HEK293 (cell line): ENCODE measurements at regions not wholly inside any gene's neighbourhood (a gene's known extent, or its start where the extent isn't known, plus 50 kb on each side); places are given as distances from the start of the nearest gene placed in this dataset.

ENCODE experiments used
- CTCF ChIA-PET: fragments of 350-600 bp; formaldehyde crosslinking; extraction: SDS; loops from one replicate; lab custom pipeline; 2021; ENCODE audit warnings: antibody characterized with exemption; lab: Yijun Ruan, JAX
- POLR2A ChIA-PET: fragments of 300-600 bp; formaldehyde crosslinking; extraction: SDS; loops from one replicate; lab custom pipeline; 2020; ENCODE audit warnings: antibody characterized with exemption, inconsistent platforms; lab: Yijun Ruan, JAX
- H3K27ac ChIP-seq: fragments of 200-500 bp; sonication (Bioruptor generic); 2 replicates; pipeline ENCODE4 v1.5.1; 2014; ENCODE audit warnings: low read depth, low read length, control low read depth, inconsistent platforms; ENCODE audit errors: extremely low read depth
- H3K36me3 ChIP-seq, 2 experiments: fragments of 200-500 bp in 1 of 2; sonication (Bioruptor generic) in 1 of 2; 1 replicate in 1 of 2; 2 replicates in 1 of 2; pipeline ENCODE4 v1.5.1; 2014 to 2017; ENCODE audit warnings: inconsistent platforms in 2 of 2, low read length in 2 of 2; ENCODE audit not compliant: control insufficient read depth in 2 of 2, insufficient read depth in 1 of 2
- H3K4me1 ChIP-seq: fragments of 200-500 bp; sonication (Bioruptor generic); 2 replicates; pipeline ENCODE4 v1.5.1; 2014; ENCODE audit warnings: mild to moderate bottlenecking, low read length, inconsistent platforms; ENCODE audit not compliant: control insufficient read depth, insufficient read depth
- H3K4me3 ChIP-seq: 2 replicates; pipeline ENCODE4 v1.5.1; 2011; ENCODE audit warnings: low read depth, mild to moderate bottlenecking, control low read depth, low read length, moderate library complexity
- H3K9me3 ChIP-seq: fragments of 200-500 bp; sonication (Bioruptor generic); 2 replicates; pipeline ENCODE4 v1.5.1; 2014; ENCODE audit warnings: low read depth, low read length, inconsistent platforms; ENCODE audit not compliant: control insufficient read depth, insufficient read depth
- BCL11A ChIP-seq: fragments of 450-650 bp; formaldehyde crosslinking; IDR thresholded peaks from 2 replicates; pipeline ENCODE4 v1.5.1; 2016; ENCODE audit warnings: low read depth, missing biosample characterization, missing genetic modification characterization
- KLF1 ChIP-seq: fragments of 450-650 bp; formaldehyde crosslinking; IDR thresholded peaks from 2 replicates; pipeline ENCODE4 v1.5.1; 2016; ENCODE audit warnings: missing biosample characterization, missing genetic modification characterization
- OVOL3 ChIP-seq: fragments of 450-650 bp; formaldehyde crosslinking; IDR thresholded peaks from 2 replicates; pipeline ENCODE4 v1.5.1; 2016; ENCODE audit warnings: missing biosample characterization, missing genetic modification characterization
- PRDM6 ChIP-seq: fragments of 450-650 bp; formaldehyde crosslinking; IDR thresholded peaks from 2 replicates; pipeline ENCODE4 v1.5.1; 2017; ENCODE audit warnings: missing biosample characterization, missing genetic modification characterization
- SP7 ChIP-seq: fragments of 450-650 bp; formaldehyde crosslinking; IDR thresholded peaks from 2 replicates; pipeline ENCODE4 v1.5.1; 2016; ENCODE audit warnings: missing biosample characterization, missing genetic modification characterization
- ZBTB48 ChIP-seq: fragments of 450-650 bp; formaldehyde crosslinking; IDR thresholded peaks from 2 replicates; pipeline ENCODE4 v1.5.1; 2016; ENCODE audit warnings: missing biosample characterization, missing genetic modification characterization
- ZIC2 ChIP-seq: fragments of 450-650 bp; formaldehyde crosslinking; IDR thresholded peaks from 2 replicates; pipeline ENCODE4 v1.5.1; 2016; ENCODE audit warnings: missing biosample characterization, missing genetic modification characterization
- ZNF10 ChIP-seq: fragments of 450-650 bp; formaldehyde crosslinking; IDR thresholded peaks from 2 replicates; pipeline ENCODE4 v1.5.1; 2017; ENCODE audit warnings: missing biosample characterization, missing genetic modification characterization
- ZNF184 ChIP-seq: fragments of 450-650 bp; IDR thresholded peaks from 2 replicates; pipeline ENCODE4 v1.5.1; 2018; ENCODE audit warnings: missing biosample characterization, mild to moderate bottlenecking, missing genetic modification characterization
- ZNF202 ChIP-seq: fragments of 450-650 bp; formaldehyde crosslinking; IDR thresholded peaks from 2 replicates; pipeline ENCODE4 v1.5.1; 2016; ENCODE audit warnings: missing biosample characterization, missing genetic modification characterization, borderline replicate concordance
- ZNF211 ChIP-seq: fragments of 450-650 bp; formaldehyde crosslinking; IDR thresholded peaks from 2 replicates; pipeline ENCODE4 v1.5.1; 2016; ENCODE audit warnings: low read depth, missing biosample characterization, missing genetic modification characterization
- ZNF214 ChIP-seq: fragments of 450-650 bp; formaldehyde crosslinking; IDR thresholded peaks from 2 replicates; pipeline ENCODE4 v1.5.1; 2017; ENCODE audit warnings: missing biosample characterization, mild to moderate bottlenecking, missing genetic modification characterization, borderline replicate concordance
- ZNF223 ChIP-seq: fragments of 450-650 bp; formaldehyde crosslinking; IDR thresholded peaks from 2 replicates; pipeline ENCODE4 v1.5.1; 2016; ENCODE audit warnings: missing biosample characterization, missing genetic modification characterization
- ZNF248 ChIP-seq: fragments of 450-650 bp; formaldehyde crosslinking; IDR thresholded peaks from 2 replicates; pipeline ENCODE4 v1.5.1; 2017; ENCODE audit warnings: missing biosample characterization, missing genetic modification characterization
- ZNF266 ChIP-seq: fragments of 450-650 bp; formaldehyde crosslinking; IDR thresholded peaks from 2 replicates; pipeline ENCODE4 v1.5.1; 2016; ENCODE audit warnings: missing biosample characterization, missing genetic modification characterization, low read depth
- ZNF292 ChIP-seq: fragments of 450-650 bp; formaldehyde crosslinking; IDR thresholded peaks from 2 replicates; pipeline ENCODE4 v1.5.1; 2016; ENCODE audit warnings: low read depth, missing biosample characterization, missing genetic modification characterization, borderline replicate concordance
- ZNF423 ChIP-seq: fragments of 450-650 bp; formaldehyde crosslinking; IDR thresholded peaks from 2 replicates; pipeline ENCODE4 v1.5.1; 2016; ENCODE audit warnings: missing biosample characterization, missing genetic modification characterization
- ZNF518A ChIP-seq: fragments of 450-650 bp; formaldehyde crosslinking; conservative IDR thresholded peaks from 2 replicates; pipeline ENCODE4 v1.5.1; 2016; ENCODE audit warnings: low read depth, missing biosample characterization, missing genetic modification characterization
- ZNF521 ChIP-seq: fragments of 450-650 bp; formaldehyde crosslinking; IDR thresholded peaks from 2 replicates; pipeline ENCODE4 v1.5.1; 2017; ENCODE audit warnings: missing biosample characterization, mild to moderate bottlenecking, missing genetic modification characterization
- ZNF530 ChIP-seq: fragments of 450-650 bp; formaldehyde crosslinking; IDR thresholded peaks from 2 replicates; pipeline ENCODE4 v1.5.1; 2016; ENCODE audit warnings: low read depth, missing biosample characterization, missing genetic modification characterization
- ZNF610 ChIP-seq: fragments of 450-650 bp; formaldehyde crosslinking; IDR thresholded peaks from 2 replicates; pipeline ENCODE4 v1.5.1; 2016; ENCODE audit warnings: missing biosample characterization, missing genetic modification characterization, borderline replicate concordance
- ZNF664 ChIP-seq: fragments of 450-650 bp; formaldehyde crosslinking; IDR thresholded peaks from 2 replicates; pipeline ENCODE4 v1.5.1; 2016; ENCODE audit warnings: missing biosample characterization, missing genetic modification characterization
- ZNF701 ChIP-seq: fragments of 450-650 bp; formaldehyde crosslinking; IDR thresholded peaks from 2 replicates; pipeline ENCODE4 v1.5.1; 2016; ENCODE audit warnings: missing biosample characterization, missing genetic modification characterization
- TF ChIP-seq, protein P1 (sequence below): fragments of 450-650 bp; formaldehyde crosslinking; IDR thresholded peaks from 2 replicates; pipeline ENCODE4; 2016; ENCODE audit warnings: missing biosample characterization, missing genetic modification characterization

DNA sequence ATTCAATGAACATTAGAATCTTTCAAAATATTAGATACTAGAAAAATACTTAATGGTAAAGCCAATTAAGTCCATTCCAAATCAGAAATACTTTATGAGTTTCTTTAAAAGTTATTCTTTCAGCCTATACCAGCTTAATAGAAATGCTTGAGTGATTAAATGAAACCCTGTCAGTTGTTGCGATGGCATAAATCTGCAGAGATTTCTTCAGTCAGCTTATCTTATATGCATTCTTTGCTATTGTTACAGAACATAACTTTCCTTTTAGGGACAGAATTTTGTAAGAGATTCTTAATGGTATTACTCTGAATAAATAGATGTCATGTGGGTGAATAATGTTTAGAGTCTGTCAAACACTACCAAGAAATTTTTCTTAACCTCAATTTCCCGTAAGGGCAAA lies 325.0 kb upstream of the HAND2 start:
- Histone ChIP-seq H3K9me3 (no peaks in the 10 kb centered on the region), H3K4me1 (no peaks in the 10 kb centered on the region), H3K4me3 (no peak overlapping the region), H3K36me3 (no peaks in the 10 kb centered on the region), H3K27ac (no peak overlapping the region)
- ChIA-PET POLR2A (no interaction called here), CTCF (interaction anchor here (0.9 kb wide), 1 partner anchor 10 kb away, joined by 3 read pairs; no protein-coding TSS in a partner anchor)
- TF ChIP-seq ZNF10, result no peak
- no peak for TF ChIP-seq ZNF530
- TF ChIP-seq PRDM6 (tag by site-specific recombination), result no peak
- no peak for TF ChIP-seq ZNF664 (tag by site-specific recombination)
- TF ChIP-seq ZNF211 (tag by site-specific recombination), result no peak
- no peak for TF ChIP-seq ZNF521
- TF ChIP-seq OVOL3 (tag by site-specific recombination), result no peak
- no peak for TF ChIP-seq ZNF292 (tag by site-specific recombination)
- TF ChIP-seq ZNF518A (tag by site-specific recombination), result no peak
- no peak for TF ChIP-seq ZNF610 (tag by site-specific recombination)
- TF ChIP-seq ZBTB48 (tag by site-specific recombination), result no peak
- TF ChIP-seq ZNF202 (tag by site-specific recombination), result no peak
- no peak for TF ChIP-seq ZNF248 (tag by site-specific recombination)
- no peak for TF ChIP-seq ZNF184
- no peak for TF ChIP-seq BCL11A (tag by site-specific recombination)

GRCh38 chr4:173852775-173853174 lies 322.7 kb upstream of the HAND2 start:
- POLR2A ChIA-PET, result no interaction called here
- CTCF ChIA-PET, result no interaction called here
- Histone ChIP-seq H3K4me3 (no peak overlapping the region), H3K36me3 (no peaks in the 10 kb centered on the region), H3K27ac (no peak overlapping the region), H3K4me1 (no peaks in the 10 kb centered on the region), H3K9me3 (no peaks in the 10 kb centered on the region)
- no peak for TF ChIP-seq ZNF701 (tag by site-specific recombination)
- TF ChIP-seq SP7 (tag by site-specific recombination), result no peak
- TF ChIP-seq KLF1, result no peak
- no peak for TF ChIP-seq ZNF223 (tag by site-specific recombination)
- TF ChIP-seq ZNF423 (tag by site-specific recombination), result no peak
- TF ChIP-seq ZNF266 (tag by site-specific recombination), result no peak
- TF ChIP-seq ZIC2 (tag by site-specific recombination), result no peak
- no peak for TF ChIP-seq ZNF214 (tag by site-specific recombination)
- TF ChIP-seq, protein P1, sequence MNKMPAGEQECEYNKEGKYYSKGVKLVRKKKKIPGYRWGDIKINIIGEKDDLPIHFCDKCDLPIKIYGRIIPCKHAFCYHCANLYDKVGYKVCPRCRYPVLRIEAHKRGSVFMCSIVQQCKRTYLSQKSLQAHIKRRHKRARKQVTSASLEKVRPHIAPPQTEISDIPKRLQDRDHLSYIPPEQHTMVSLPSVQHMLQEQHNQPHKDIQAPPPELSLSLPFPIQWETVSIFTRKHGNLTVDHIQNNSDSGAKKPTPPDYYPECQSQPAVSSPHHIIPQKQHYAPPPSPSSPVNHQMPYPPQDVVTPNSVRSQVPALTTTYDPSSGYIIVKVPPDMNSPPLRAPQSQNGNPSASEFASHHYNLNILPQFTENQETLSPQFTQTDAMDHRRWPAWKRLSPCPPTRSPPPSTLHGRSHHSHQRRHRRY (tag by site-specific recombination), result no peak
- TF ChIP-seq, all 188 proteins: peak for 0
